Karpas-422 (cell line): ENCODE measurements at regions not wholly inside any gene's neighbourhood (a gene's known extent, or its start where the extent isn't known, plus 50 kb on each side); places are given as distances from the start of the nearest gene placed in this dataset.

Experiments
- DNase-seq: peaks from one replicate; pipeline ENCODE4 v3.0.0-alpha.2; 2015
- H2AFZ ChIP-seq: fragments of 200-600 bp; sonication (generic); 2 replicates; pipeline ENCODE4 v1.6.1; 2014; ENCODE audit warnings: antibody characterized with exemption, low read length, mixed read lengths
- H3K27ac ChIP-seq: fragments of 200-600 bp; sonication (generic); 2 replicates; pipeline ENCODE4 v1.5.1; 2014; ENCODE audit warnings: mild to moderate bottlenecking, low read length, moderate library complexity
- H3K27me3 ChIP-seq: fragments of 200-600 bp; sonication (generic); 2 replicates; pipeline ENCODE4 v1.6.1; 2014; ENCODE audit warnings: low read length, mixed read lengths
- H3K36me3 ChIP-seq: fragments of 200-600 bp; sonication (generic); 2 replicates; pipeline ENCODE4 v1.6.1; 2014; ENCODE audit warnings: low read length, mixed read lengths; ENCODE audit not compliant: insufficient read depth
- H3K4me1 ChIP-seq: fragments of 200-600 bp; sonication (generic); 2 replicates; pipeline ENCODE4 v1.6.1; 2014; ENCODE audit warnings: mild to moderate bottlenecking, low read length, mixed read lengths
- H3K4me2 ChIP-seq: fragments of 200-600 bp; sonication (generic); 2 replicates; pipeline ENCODE4 v1.6.1; 2014; ENCODE audit warnings: low read length, low read depth, mild to moderate bottlenecking; ENCODE audit not compliant: poor library complexity, severe bottlenecking
- H3K4me3 ChIP-seq: fragments of 200-600 bp; sonication (generic); 2 replicates; pipeline ENCODE4 v1.5.1; 2014; ENCODE audit warnings: mild to moderate bottlenecking, antibody characterized with exemption, low read length, mixed read lengths
- H3K79me2 ChIP-seq: fragments of 200-600 bp; sonication (generic); 2 replicates; pipeline ENCODE4 v1.6.1; 2014; ENCODE audit warnings: mild to moderate bottlenecking, low read length, mixed read lengths
- H3K9ac ChIP-seq: fragments of 200-600 bp; sonication (generic); 2 replicates; pipeline ENCODE4 v1.6.0; 2014; ENCODE audit warnings: low read length
- H3K9me2 ChIP-seq: fragments of 200-600 bp; sonication (generic), shearing (Covaris generic); replicated peaks from 2 replicates; pipeline ENCODE4 v1.6.0; 2014; ENCODE audit warnings: mild to moderate bottlenecking, low read length, moderate library complexity; ENCODE audit not compliant: insufficient read depth
- H3K9me3 ChIP-seq: fragments of 300-700, 200-600 bp; sonication (generic); 2 replicates; pipeline ENCODE4 v1.6.1; 2014; ENCODE audit warnings: low read length, mixed read lengths
- H4K20me1 ChIP-seq: fragments of 200-600 bp; sonication (generic); 2 replicates; pipeline ENCODE4 v1.6.1; 2014; ENCODE audit warnings: mild to moderate bottlenecking, antibody characterized with exemption, low read length, low read depth; ENCODE audit not compliant: insufficient read depth

DNA sequence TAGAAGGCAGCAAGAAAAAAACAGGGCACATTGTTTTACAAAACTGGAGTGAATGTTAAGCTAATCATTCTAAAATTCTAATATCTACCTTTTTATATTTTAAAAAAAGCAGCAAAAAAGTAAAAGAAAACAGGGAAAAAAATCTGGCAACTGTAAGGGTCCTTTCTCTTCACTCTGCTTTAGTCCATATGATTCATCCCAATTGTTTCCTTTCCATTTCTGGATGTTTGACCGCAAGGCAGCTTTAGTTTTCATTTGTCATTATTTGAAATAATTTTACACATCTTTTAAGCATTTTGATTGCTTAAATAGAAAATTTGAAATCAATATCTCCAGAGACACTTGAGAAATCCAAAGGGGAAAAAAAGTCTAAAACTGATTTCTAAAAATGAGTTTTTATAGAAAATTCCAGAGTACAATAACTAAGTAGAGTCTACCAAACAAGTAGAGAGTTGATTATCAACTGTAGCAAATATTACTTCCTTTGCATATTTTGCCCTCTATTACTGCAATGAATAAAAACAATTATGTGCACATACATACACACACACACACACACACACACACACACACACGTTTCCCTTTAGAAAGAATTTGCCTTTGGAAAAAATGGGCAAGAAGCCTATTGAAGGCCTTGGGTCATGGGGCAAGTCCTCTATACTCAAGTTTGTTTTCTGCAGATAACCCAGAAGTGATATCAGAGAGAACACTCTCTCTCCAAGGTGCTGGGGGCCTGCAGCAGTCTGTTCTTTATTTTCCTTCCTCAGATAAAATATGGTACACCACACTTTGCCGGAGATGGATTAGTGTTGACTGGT is 259.7 kb downstream of the HACE1 start:
- no peak for DNase-seq
- Histone ChIP-seq H3K4me2 (no peak overlapping the region), H3K27ac (no peak overlapping the region)

GRCh38 chr6:104597541-104598050 is 262.1 kb downstream of the HACE1 start:
- H3K27ac ChIP-seq: no peak overlapping the region
- no peaks in the 10 kb centered on the region for H3K36me3 ChIP-seq
- no peaks in the 10 kb centered on the region for H3K4me1 ChIP-seq

More for the DNA sequence above, 259.7 kb downstream of the HACE1 start:
- Histone ChIP-seq H3K9me3 (no peaks in the 10 kb centered on the region), H3K27me3 (no peaks in the 10 kb centered on the region), H3K36me3 (no peaks in the 10 kb centered on the region), H4K20me1 (no peaks in the 10 kb centered on the region), H3K9me2 (no peaks in the 10 kb centered on the region), H2AFZ (no peak overlapping the region), H3K9ac (no peak overlapping the region), H3K4me3 (no peak overlapping the region), H3K4me1 (no peaks in the 10 kb centered on the region), H3K79me2 (no peaks in the 10 kb centered on the region)

DNA sequence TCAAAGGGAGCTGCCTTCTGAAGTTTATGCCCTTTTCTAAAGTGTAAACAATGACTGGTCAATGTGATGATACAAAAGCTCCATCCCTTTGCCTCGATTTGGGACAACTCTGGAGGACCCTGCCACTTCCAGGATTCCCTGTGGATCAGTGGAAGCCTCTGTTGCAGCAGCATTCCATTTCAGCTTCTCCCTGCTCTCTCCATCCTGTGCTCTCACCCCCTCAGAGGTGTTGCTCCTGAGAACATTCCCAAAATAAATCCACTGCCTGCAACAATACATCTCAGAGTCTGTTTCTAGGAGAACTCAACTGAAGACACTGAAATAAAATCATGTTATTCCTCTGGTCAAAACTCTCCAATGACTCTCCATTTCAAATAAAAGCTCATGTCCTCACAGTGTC is 263.6 kb downstream of the HACE1 start:
- Histone ChIP-seq H3K4me1 (no peaks in the 10 kb centered on the region), H3K36me3 (no peaks in the 10 kb centered on the region), H3K4me3 (no peak overlapping the region), H3K4me2 (no peak overlapping the region), H3K9me3 (no peaks in the 10 kb centered on the region), H3K27me3 (no peaks in the 10 kb centered on the region), H2AFZ (no peak overlapping the region), H3K9ac (no peak overlapping the region), H4K20me1 (no peaks in the 10 kb centered on the region), H3K9me2 (no peaks in the 10 kb centered on the region), H3K79me2 (no peaks in the 10 kb centered on the region), H3K27ac (no peak overlapping the region)
- no peak for DNase-seq

More at GRCh38 chr6:104597541-104598050, 262.1 kb downstream of the HACE1 start:
- no peak overlapping the region for H3K4me2 ChIP-seq
- no peaks in the 10 kb centered on the region for H3K9me3 ChIP-seq
- H3K27me3 ChIP-seq: no peaks in the 10 kb centered on the region
- H3K4me3 ChIP-seq: no peak overlapping the region
- no peaks in the 10 kb centered on the region for H3K9me2 ChIP-seq
- DNase-seq: no peak
- H3K9ac ChIP-seq: no peak overlapping the region
- H2AFZ ChIP-seq: no peak overlapping the region
- H3K79me2 ChIP-seq: no peaks in the 10 kb centered on the region
- H4K20me1 ChIP-seq: no peaks in the 10 kb centered on the region

DNA sequence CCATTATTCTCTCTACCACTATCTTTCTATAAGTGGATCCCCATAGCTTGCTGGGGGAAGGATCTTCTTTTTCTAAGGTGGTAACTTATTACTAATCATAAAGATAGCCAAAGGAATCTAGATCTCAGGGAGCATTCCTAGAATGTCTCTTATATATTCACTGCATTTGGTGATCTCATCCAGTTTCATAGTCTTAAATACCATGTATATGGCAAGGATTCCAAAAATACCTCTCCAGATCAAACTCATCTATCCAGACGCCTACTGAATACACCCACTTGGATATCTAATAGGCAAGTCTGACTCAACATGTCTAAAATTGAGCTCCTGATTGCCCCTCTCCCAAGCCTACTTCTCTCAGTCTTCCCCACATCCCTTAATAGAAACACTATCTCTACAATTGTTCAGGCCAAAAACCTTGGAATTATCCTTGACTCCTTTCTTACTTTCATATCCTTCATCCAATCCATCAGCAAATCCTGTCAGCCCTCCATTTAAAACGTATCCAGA is 264.4 kb downstream of the HACE1 start:
- no peaks in the 10 kb centered on the region for H3K27me3 ChIP-seq
- H3K4me3 ChIP-seq: no peak overlapping the region
- no peaks in the 10 kb centered on the region for H3K79me2 ChIP-seq
- H4K20me1 ChIP-seq: no peaks in the 10 kb centered on the region
- H3K4me2 ChIP-seq: no peak overlapping the region
- H3K9me3 ChIP-seq: no peaks in the 10 kb centered on the region
- DNase-seq: no peak
- no peak overlapping the region for H3K27ac ChIP-seq
- H3K4me1 ChIP-seq: no peaks in the 10 kb centered on the region
- H3K9me2 ChIP-seq: no peaks in the 10 kb centered on the region
- no peak overlapping the region for H3K9ac ChIP-seq
- no peak overlapping the region for H2AFZ ChIP-seq
- no peaks in the 10 kb centered on the region for H3K36me3 ChIP-seq

- Histone ChIP-seq H3K9me2 (no peaks in the 10 kb centered on the region), H3K4me1 (no peaks in the 10 kb centered on the region), H3K27ac (no peak overlapping the region), H3K27me3 (no peaks in the 10 kb centered on the region), H3K9me3 (no peaks in the 10 kb centered on the region), H3K9ac (no peak overlapping the region), H3K36me3 (no peaks in the 10 kb centered on the region), H2AFZ (no peak overlapping the region), H4K20me1 (no peaks in the 10 kb centered on the region), H3K4me2 (no peak overlapping the region), H3K4me3 (no peak overlapping the region), H3K79me2 (no peaks in the 10 kb centered on the region)
- DNase-seq: no peak
Measured at GRCh38 chr6:104591573-104592334, 268.0 kb downstream of the HACE1 start.

GRCh38 chr6:104589940-104590339 is 269.8 kb downstream of the HACE1 start:
- Histone ChIP-seq H3K9ac (no peak overlapping the region), H3K9me2 (no peaks in the 10 kb centered on the region), H4K20me1 (no peaks in the 10 kb centered on the region), H3K9me3 (no peaks in the 10 kb centered on the region), H3K36me3 (no peaks in the 10 kb centered on the region), H3K27ac (no peak overlapping the region), H3K4me2 (no peak overlapping the region), H3K79me2 (no peaks in the 10 kb centered on the region), H3K4me1 (no peaks in the 10 kb centered on the region), H3K27me3 (no peaks in the 10 kb centered on the region), H2AFZ (no peak overlapping the region), H3K4me3 (no peak overlapping the region)
- no peak for DNase-seq

- H3K27ac ChIP-seq: no peak overlapping the region
- no peaks in the 10 kb centered on the region for H3K9me2 ChIP-seq
- no peaks in the 10 kb centered on the region for H3K36me3 ChIP-seq
- H3K9me3 ChIP-seq: no peaks in the 10 kb centered on the region
- H3K9ac ChIP-seq: no peak overlapping the region
- H3K79me2 ChIP-seq: no peaks in the 10 kb centered on the region
- no peaks in the 10 kb centered on the region for H3K27me3 ChIP-seq
- H4K20me1 ChIP-seq: no peaks in the 10 kb centered on the region
- H3K4me2 ChIP-seq: no peak overlapping the region
- no peak for DNase-seq
- H3K4me3 ChIP-seq: no peak overlapping the region
- no peak overlapping the region for H2AFZ ChIP-seq
- H3K4me1 ChIP-seq: no peaks in the 10 kb centered on the region
Measured at GRCh38 chr6:104585646-104586045, 274.1 kb downstream of the HACE1 start.

GRCh38 chr6:104580452-104580851 is 279.3 kb downstream of the HACE1 start:
- H3K4me1 ChIP-seq: no peaks in the 10 kb centered on the region
- H3K36me3 ChIP-seq: no peaks in the 10 kb centered on the region
- no peaks in the 10 kb centered on the region for H4K20me1 ChIP-seq

More at GRCh38 chr6:104580452-104580851, 279.3 kb downstream of the HACE1 start:
- Histone ChIP-seq H2AFZ (no peak overlapping the region), H3K27ac (no peak overlapping the region), H3K27me3 (no peaks in the 10 kb centered on the region), H3K4me3 (no peak overlapping the region), H3K9me3 (no peaks in the 10 kb centered on the region), H3K4me2 (no peak overlapping the region), H3K9me2 (no peaks in the 10 kb centered on the region), H3K9ac (no peak overlapping the region), H3K79me2 (no peaks in the 10 kb centered on the region)
- DNase-seq: no peak
